ENCODE measurements at regions not wholly inside any gene's neighbourhood (a gene's known extent, or its start where the extent isn't known, plus 50 kb on each side); places are given as distances from the start of the nearest gene placed in this dataset.

DNA sequence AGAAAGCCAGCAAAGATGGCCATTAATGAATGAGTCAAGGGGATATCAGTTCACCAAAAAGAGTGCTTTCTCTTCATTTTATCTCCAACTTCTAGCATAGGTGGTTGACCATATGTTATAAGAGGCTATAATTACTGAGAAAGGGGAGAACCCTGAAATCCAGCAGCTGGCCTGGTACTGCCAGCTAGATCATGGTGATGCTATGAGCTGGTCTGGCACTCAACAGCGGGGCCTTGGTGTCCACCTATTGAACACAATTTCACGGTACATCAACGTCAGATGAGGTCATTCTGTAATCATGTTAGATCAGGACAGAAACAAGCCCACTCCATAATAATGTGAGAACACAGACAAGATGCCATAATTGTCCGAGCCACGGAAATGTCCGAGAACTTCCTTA, 1644.8 kb upstream of the PCDH7 start:
- H3K27ac ChIP-seq, result no peak overlapping the region
- H3K4me1 ChIP-seq, result no peaks in the 10 kb centered on the region

DNA sequence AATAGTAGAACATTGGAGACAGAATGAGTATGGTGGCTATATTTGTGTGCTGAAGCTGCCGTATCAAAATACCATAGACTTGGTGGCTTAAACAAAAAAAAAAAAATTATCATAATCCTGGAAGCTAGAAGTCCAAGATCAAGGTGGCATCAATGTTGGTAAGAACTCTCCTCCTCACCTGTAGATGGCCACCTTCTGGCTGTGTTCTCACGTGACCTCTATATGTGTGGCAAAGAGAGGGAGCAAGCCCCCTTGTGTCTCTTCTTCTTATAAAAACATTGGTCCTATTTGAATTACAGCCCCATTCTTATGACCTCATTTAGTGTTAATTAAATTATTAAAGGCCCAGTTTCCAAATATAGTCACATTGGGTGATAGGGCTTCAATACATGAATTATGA, 1640.9 kb upstream of the PCDH7 start:
- Histone ChIP-seq H3K27ac (no peak overlapping the region), H3K4me3 (no peak overlapping the region)
- intact Hi-C loops (cut with DNase I; ENCODE audit: low total_unique reads), result no loop called here

More for the DNA sequence above, 1644.8 kb upstream of the PCDH7 start:
- no peak for DNase-seq
- no peak overlapping the region for H3K4me3 ChIP-seq
- no peaks in the 10 kb centered on the region for H3K36me3 ChIP-seq
- WGBS, 5 donors, result 71 to 97% (median 88%) methylated on average over 6 of the region's 6 CpGs
- no peaks in the 10 kb centered on the region for H3K27me3 ChIP-seq
- intact Hi-C loops (cut with DNase I; ENCODE audit: low total_unique reads), result no loop called here
- TF ChIP-seq POLR2AphosphoS5 (IDR thresholded peaks at IDR 0.05), result no peak
- no peak for TF ChIP-seq CTCF (IDR thresholded peaks at IDR 0.05)
- TF ChIP-seq EP300 (IDR thresholded peaks at IDR 0.05), result no peak
- TF ChIP-seq POLR2A (IDR thresholded peaks at IDR 0.05), result no peak
- H3K9me3 ChIP-seq, result peaks cover 0 to 24% (median 13%) of the 10 kb centered on the region in 4 donors

GRCh38 chr4:29081234-29081955, 1638.8 kb upstream of the PCDH7 start:
- no peaks in the 10 kb centered on the region for H3K4me1 ChIP-seq
- WGBS, 5 donors, result 53 to 67% (median 61%) methylated on average over 5 of the region's 5 CpGs

More for the DNA sequence above, 1640.9 kb upstream of the PCDH7 start:
- Histone ChIP-seq H3K27me3 (no peaks in the 10 kb centered on the region), H3K9me3 (no peaks in the 10 kb centered on the region), H3K36me3 (no peaks in the 10 kb centered on the region), H3K4me1 (no peaks in the 10 kb centered on the region)
- WGBS, 5 donors, result 75 to 90% (median 86%) methylated on average over 2 of the region's 2 CpGs
- TF ChIP-seq EP300 (IDR thresholded peaks at IDR 0.05), result no peak
- TF ChIP-seq POLR2A (IDR thresholded peaks at IDR 0.05), result no peak
- no peak for TF ChIP-seq CTCF (IDR thresholded peaks at IDR 0.05)
- TF ChIP-seq POLR2AphosphoS5 (IDR thresholded peaks at IDR 0.05), result no peak
- no peak for DNase-seq

GRCh38 chr4:29082684-29083083, 1637.5 kb upstream of the PCDH7 start:
- H3K27me3 ChIP-seq, result no peaks in the 10 kb centered on the region
- no peak for TF ChIP-seq POLR2AphosphoS5 (IDR thresholded peaks at IDR 0.05)
- TF ChIP-seq POLR2A (IDR thresholded peaks at IDR 0.05), result no peak
- no peak for TF ChIP-seq CTCF (IDR thresholded peaks at IDR 0.05)
- TF ChIP-seq EP300 (IDR thresholded peaks at IDR 0.05), result no peak
- no peaks in the 10 kb centered on the region for H3K9me3 ChIP-seq
- no peak for DNase-seq
- 42 to 73% (median 61%) methylated on average over 5 of the region's 5 CpGs for WGBS, 5 donors
- no peaks in the 10 kb centered on the region for H3K36me3 ChIP-seq
- no peaks in the 10 kb centered on the region for H3K4me1 ChIP-seq
- H3K4me3 ChIP-seq, result no peak overlapping the region
- no peak overlapping the region for H3K27ac ChIP-seq
- intact Hi-C loops (cut with DNase I; ENCODE audit: low total_unique reads), result no loop called here

More at GRCh38 chr4:29081234-29081955, 1638.8 kb upstream of the PCDH7 start:
- peak in 1 of 2 donors; percentile 14 for DNase-seq
- H3K27ac ChIP-seq, result no peak overlapping the region
- no peak for TF ChIP-seq POLR2AphosphoS5 (IDR thresholded peaks at IDR 0.05)
- TF ChIP-seq POLR2A (IDR thresholded peaks at IDR 0.05), result no peak
- TF ChIP-seq EP300 (IDR thresholded peaks at IDR 0.05), result no peak
- TF ChIP-seq CTCF (IDR thresholded peaks at IDR 0.05), result peak in 1 of 7 experiments; percentile 13
- intact Hi-C loops (cut with DNase I; ENCODE audit: low total_unique reads), result no loop called here
- no peaks in the 10 kb centered on the region for H3K36me3 ChIP-seq
- no peak overlapping the region for H3K4me3 ChIP-seq
- no peaks in the 10 kb centered on the region for H3K27me3 ChIP-seq
- no peaks in the 10 kb centered on the region for H3K9me3 ChIP-seq
